Upper lobe of left lung (tissue), 6 donors: ENCODE measurements at regions not wholly inside any gene's neighbourhood (a gene's known extent, or its start where the extent isn't known, plus 50 kb on each side); places are given as distances from the start of the nearest gene placed in this dataset.
A peak's percentile ranks its signal among the peaks of the same experiment; 100 is the strongest.
"Not testable (repeated sequence)": the region's sequence is repeated elsewhere in the genome, so short reads cannot be mapped to it uniquely, and the experiment has no call there.

Experiments
- ATAC-seq, 2 donors: fragments of 200-7000 bp; cut with Tn5 transposase; one replicate each; pipeline ENCODE4 v1.9.1; 2022; ENCODE audit warnings: mild to moderate bottlenecking in 2 of 2, moderate library complexity in 2 of 2; ENCODE audit not compliant: low FRiP score in 2 of 2
- DNase-seq, 2 donors: peaks; one replicate each; pipeline ENCODE4 v3.0.0-alpha.2; 2019 to 2020
- H3K27ac ChIP-seq, 4 donors: fragments of 200-600 bp; sonication (generic); one replicate each; pipeline ENCODE4 v1.5.1; 2016 to 2019
- H3K27me3 ChIP-seq, 4 donors: fragments of 200-600 bp; sonication (generic); one replicate each; pipeline ENCODE4 v1.5.1; 2017 to 2019
- H3K36me3 ChIP-seq, 4 donors: fragments of 200-600 bp; sonication (generic); one replicate each; pipeline ENCODE4 v1.5.1; 2016 to 2019
- H3K4me1 ChIP-seq, 4 donors: fragments of 200-600 bp; sonication (generic); one replicate each; pipeline ENCODE4 v1.5.1; 2018 to 2019
- H3K4me3 ChIP-seq, 4 donors: fragments of 200-600 bp; sonication (generic); one replicate each; pipeline ENCODE4 v1.5.1; 2017 to 2019; ENCODE audit warnings: mild to moderate bottlenecking in 2 of 4, moderate library complexity in 1 of 4
- H3K9me3 ChIP-seq, 4 donors: fragments of 200-600 bp; sonication (generic); one replicate each; pipeline ENCODE4 v1.5.1; 2018 to 2019
- CTCF ChIP-seq, 6 experiments: fragments of 450-650 bp in 4 of 6; fragments of 200-600 bp in 2 of 6; sonication (generic) in 2 of 6; IDR thresholded peaks; one replicate each; pipeline ENCODE4 v1.5.1; 2016 to 2019; ENCODE audit warnings: antibody characterized with exemption in 6 of 6
- EP300 ChIP-seq, 4 donors: sonication (generic); formaldehyde crosslinking; IDR thresholded peaks; one replicate each; pipeline ENCODE4 v1.5.1; 2017; ENCODE audit warnings: antibody characterized with exemption in 4 of 4, control low read depth in 2 of 4
- POLR2A ChIP-seq, 4 donors: fragments of 450-650 bp; IDR thresholded peaks; one replicate each; pipeline ENCODE4 v1.5.1; 2016 to 2017; ENCODE audit warnings: antibody characterized with exemption in 4 of 4, mild to moderate bottlenecking in 2 of 4
- POLR2AphosphoS5 ChIP-seq, 2 donors: sonication (generic); formaldehyde crosslinking; IDR thresholded peaks; one replicate each; pipeline ENCODE4 v1.5.1; 2017; ENCODE audit warnings: antibody characterized with exemption in 2 of 2
- WGBS, 2 donors: methylation state at CpG; one replicate each; pipeline ENCODE4 v1.1.5; 2017 to 2018; 5-methylcytosine and 5-hydroxymethylcytosine counted together
- donor health status: DM: no; HTN: no; CAD: no; lungs with moderate emphysema.
- donor health status: DM: no; HTN: yes; CAD: no; lungs with severe emphysema.

DNA sequence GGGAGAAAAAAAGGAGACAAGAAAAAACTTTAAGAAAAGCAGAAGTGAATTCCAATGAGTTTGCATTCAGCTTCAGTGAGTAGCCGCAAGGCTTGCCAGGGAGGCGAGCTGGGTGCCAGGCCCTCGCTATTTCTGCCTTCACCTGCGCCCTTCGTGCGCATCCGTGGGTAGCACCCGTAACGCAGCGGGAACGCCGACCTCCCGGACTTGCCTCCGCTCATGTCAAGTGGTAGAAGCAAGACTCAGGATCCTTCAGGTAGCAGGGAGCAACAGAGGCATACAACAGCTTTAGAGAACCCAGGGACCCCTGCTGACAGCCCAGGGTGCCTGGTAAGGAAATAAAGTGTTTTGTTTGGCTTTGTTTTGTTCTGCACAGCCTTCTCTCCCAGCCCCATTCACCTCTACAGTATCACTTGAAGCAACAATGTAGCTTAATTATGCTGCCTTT, 140.0 kb upstream of the BCOR start:
- TF ChIP-seq POLR2A (IDR thresholded peaks at IDR 0.05): no peak
- TF ChIP-seq CTCF (IDR thresholded peaks at IDR 0.05): no peak
- no peak for TF ChIP-seq EP300 (IDR thresholded peaks at IDR 0.05)
- ATAC-seq (no peak), DNase-seq (no peak)
- Histone ChIP-seq H3K27ac (no peak overlapping the region), H3K4me1 (no peaks in the 10 kb centered on the region), H3K27me3 (no peaks in the 10 kb centered on the region), H3K9me3 (no peaks in the 10 kb centered on the region), H3K36me3 (no peaks in the 10 kb centered on the region), H3K4me3 (no peak overlapping the region)
- WGBS, 2 donors: 60 to 81% methylated on average over 9 to 14 of the region's 14 CpGs

GRCh38 chrX:40230646-40231045, 132.9 kb upstream of the BCOR start:
- no peak for TF ChIP-seq POLR2AphosphoS5 (IDR thresholded peaks at IDR 0.05)
- TF ChIP-seq CTCF (IDR thresholded peaks at IDR 0.05): no peak
- TF ChIP-seq POLR2A (IDR thresholded peaks at IDR 0.05): no peak
- TF ChIP-seq EP300 (IDR thresholded peaks at IDR 0.05): no peak

GRCh38 chrX:40227125-40227524, 129.4 kb upstream of the BCOR start:
- DNase-seq (no peak), ATAC-seq (no peak)
- H3K36me3 ChIP-seq: no peaks in the 10 kb centered on the region
- H3K27me3 ChIP-seq: no peaks in the 10 kb centered on the region
- WGBS, 2 donors: 80 to 81% methylated on average over 1 to 5 of the region's 5 CpGs
- peaks cover 0 to 3% (median 0%) of the 10 kb centered on the region in 4 donors for H3K9me3 ChIP-seq
- TF ChIP-seq EP300 (IDR thresholded peaks at IDR 0.05) (no peak), POLR2AphosphoS5 (IDR thresholded peaks at IDR 0.05) (no peak), CTCF (IDR thresholded peaks at IDR 0.05) (no peak), POLR2A (IDR thresholded peaks at IDR 0.05) (no peak)
- H3K4me1 ChIP-seq: no peaks in the 10 kb centered on the region
- H3K4me3 ChIP-seq: no peak overlapping the region
- H3K27ac ChIP-seq: no peak overlapping the region

More at GRCh38 chrX:40230646-40231045, 132.9 kb upstream of the BCOR start:
- ATAC-seq (no peak), DNase-seq (no peak)
- Histone ChIP-seq H3K36me3 (no peaks in the 10 kb centered on the region), H3K4me3 (no peak overlapping the region), H3K9me3 (no peaks in the 10 kb centered on the region), H3K4me1 (no peaks in the 10 kb centered on the region), H3K27ac (no peak overlapping the region), H3K27me3 (no peaks in the 10 kb centered on the region)
- 95% methylated on average over 2 of the region's 2 CpGs; no CpG with 5 or more reads in 1 of the 2 donors for WGBS, 2 donors

DNA sequence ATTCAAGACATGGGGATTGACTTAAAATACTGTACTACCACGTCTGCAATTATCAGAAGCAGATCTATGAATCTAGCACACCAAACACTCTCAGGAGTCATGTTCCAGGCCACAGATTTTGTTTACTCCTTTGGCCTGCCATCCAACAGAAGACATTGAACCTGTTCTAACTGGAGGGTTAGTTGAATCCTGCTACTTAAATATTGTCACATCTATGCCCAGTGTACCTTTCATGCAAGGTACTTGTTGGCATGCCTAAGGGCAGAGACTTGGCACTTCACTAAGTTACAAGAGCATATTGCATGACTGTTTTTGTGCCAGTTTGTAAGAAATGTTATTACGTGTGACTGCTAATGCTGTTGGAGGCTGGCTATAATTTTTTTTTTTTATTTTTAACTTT, 126.9 kb upstream of the BCOR start:
- DNase-seq (no peak), ATAC-seq (peak in 1 of 2 donors; percentile 74)
- Histone ChIP-seq H3K27ac (no peak overlapping the region), H3K27me3 (no peaks in the 10 kb centered on the region), H3K9me3 (peaks cover 0 to 12% (median 0%) of the 10 kb centered on the region in 4 donors), H3K4me3 (no peak overlapping the region), H3K36me3 (no peaks in the 10 kb centered on the region), H3K4me1 (no peaks in the 10 kb centered on the region)
- TF ChIP-seq EP300 (IDR thresholded peaks at IDR 0.05): peak in 1 of 4 donors; percentile 19
- TF ChIP-seq POLR2AphosphoS5 (IDR thresholded peaks at IDR 0.05): no peak
- 64 to 68% methylated on average over 2 of the region's 2 CpGs for WGBS, 2 donors

GRCh38 chrX:40222612-40223011, 124.9 kb upstream of the BCOR start:
- DNase-seq, ATAC-seq, H3K27ac ChIP-seq, H3K36me3 ChIP-seq, H3K4me3 ChIP-seq, H3K27me3 ChIP-seq, H3K4me1 ChIP-seq: not testable (repeated sequence)
- H3K9me3 ChIP-seq: peaks cover 0 to 12% (median 0%) of the 10 kb centered on the region in 4 donors

GRCh38 chrX:40213092-40213491, 115.3 kb upstream of the BCOR start:
- Histone ChIP-seq H3K27ac (no peak overlapping the region), H3K4me3 (no peak overlapping the region), H3K9me3 (no peaks in the 10 kb centered on the region), H3K4me1 (no peaks in the 10 kb centered on the region), H3K27me3 (no peaks in the 10 kb centered on the region), H3K36me3 (no peaks in the 10 kb centered on the region)
- ATAC-seq: no peak
- 78 to 97% methylated on average over 3 of the region's 3 CpGs for WGBS, 2 donors
- TF ChIP-seq EP300 (IDR thresholded peaks at IDR 0.05) (no peak), POLR2A (IDR thresholded peaks at IDR 0.05) (no peak), POLR2AphosphoS5 (IDR thresholded peaks at IDR 0.05) (no peak), CTCF (IDR thresholded peaks at IDR 0.05) (no peak)
- no peak for DNase-seq
